Endothelial cell of umbilical vein (primary cell): ENCODE measurements at regions not wholly inside any gene's neighbourhood (a gene's known extent, or its start where the extent isn't known, plus 50 kb on each side); places are given as distances from the start of the nearest gene placed in this dataset.

Source experiments
- BruUV-seq: library from RNA; stranded (reverse); fragments of 400-500 nt; replicated peaks from 2 replicates; lab custom pipeline; 2021; lab: Mats Ljungman, UMichigan
- CTCF ChIA-PET: fragments of 300-600, 350-600 bp; sonication (Branson Sonifier 250); formaldehyde crosslinking; loops from one replicate; lab custom pipeline; 2021; ENCODE audit warnings: antibody characterized with exemption, inconsistent platforms; lab: Charles Lee
- POLR2A ChIA-PET: fragments of 300-600, 350-600 bp; sonication (Branson Sonifier 250); formaldehyde crosslinking; loops from one replicate; lab custom pipeline; 2021; ENCODE audit warnings: antibody characterized with exemption, inconsistent platforms; lab: Charles Lee
- DNase-seq: peaks from one replicate; pipeline ENCODE4 v3.0.0-alpha.2; 2011; ENCODE audit warnings: low read depth, low spot score
- FAIRE-seq: peaks from 2 replicates; lab custom pipeline; 2011; peaks lifted over from hg19 to GRCh38; lab: Jason Lieb, UNC
- H2AFZ ChIP-seq: 2 replicates; pipeline ENCODE4 v1.6.0; 2012; ENCODE audit warnings: low read depth, low read length, control low read depth, inconsistent platforms
- H3K27ac ChIP-seq: 2 replicates; pipeline ENCODE4 v1.5.1; 2011; ENCODE audit warnings: low read depth, mild to moderate bottlenecking, control low read depth, low read length, moderate library complexity; ENCODE audit not compliant: insufficient read depth
- H3K27me3 ChIP-seq, 2 experiments: 2 replicates each; pipeline versions ENCODE4 v1.6.0 to v1.6.1; 2011; ENCODE audit warnings: low read length in 2 of 2, mixed read lengths in 1 of 2; ENCODE audit not compliant: control insufficient read depth in 2 of 2, insufficient read depth in 2 of 2
- H3K36me3 ChIP-seq, 2 experiments: 2 replicates in 1 of 2; 3 replicates in 1 of 2; pipeline ENCODE4 v1.5.1; 2011; ENCODE audit warnings: low read length in 2 of 2, mild to moderate bottlenecking in 1 of 2, moderate library complexity in 1 of 2; ENCODE audit not compliant: control insufficient read depth in 2 of 2, insufficient read depth in 2 of 2; ENCODE audit errors: extremely low read depth in 1 of 2
- H3K4me1 ChIP-seq: 3 replicates; pipeline ENCODE4 v1.5.1; 2011; ENCODE audit warnings: mild to moderate bottlenecking, low read length; ENCODE audit not compliant: control insufficient read depth, insufficient read depth; ENCODE audit errors: extremely low read depth
- H3K4me2 ChIP-seq: 2 replicates; pipeline ENCODE4 v1.6.1; 2011; ENCODE audit warnings: low read length, control low read depth, mixed read lengths; ENCODE audit not compliant: insufficient read depth
- H3K4me3 ChIP-seq, 3 experiments: fragments of 200-600 bp in 1 of 3; sonication (generic), shearing (Covaris generic) in 1 of 3; replicated peaks in 1 of 3; 2 replicates each; pipeline ENCODE4 v1.5.1; 2011 to 2016; ENCODE audit warnings: control low read depth in 3 of 3, low read length in 3 of 3, mild to moderate bottlenecking in 2 of 3, inconsistent platforms in 1 of 3, low read depth in 1 of 3, moderate library complexity in 1 of 3; ENCODE audit not compliant: insufficient read depth in 1 of 3
- H3K79me2 ChIP-seq: 2 replicates; pipeline ENCODE4 v1.6.0; 2012; ENCODE audit warnings: low read length, inconsistent platforms; ENCODE audit not compliant: control insufficient read depth, insufficient read depth
- H3K9ac ChIP-seq: replicated peaks from 2 replicates; pipeline ENCODE3; 2011; ENCODE audit warnings: low read length, control low read depth; ENCODE audit not compliant: insufficient read depth; ENCODE audit errors: extremely low read depth
- H3K9me1 ChIP-seq: replicated peaks from 3 replicates; pipeline ENCODE4 v1.6.0; 2011; ENCODE audit warnings: mild to moderate bottlenecking, low read length; ENCODE audit not compliant: control insufficient read depth, insufficient read depth; ENCODE audit errors: extremely low read depth
- H3K9me3 ChIP-seq: replicated peaks from 2 replicates; pipeline ENCODE4 v1.5.1; 2012; ENCODE audit warnings: low read length, inconsistent platforms; ENCODE audit not compliant: control insufficient read depth, insufficient read depth
- H4K20me1 ChIP-seq: replicated peaks from 2 replicates; pipeline ENCODE3; 2011; ENCODE audit warnings: mild to moderate bottlenecking, low read length; ENCODE audit not compliant: control insufficient read depth, insufficient read depth; ENCODE audit errors: extremely low read depth
- CTCF ChIP-seq, 2 donors: IDR thresholded peaks; 1 replicate in 1 of 2; 2 replicates in 1 of 2; pipeline ENCODE4 v1.5.1; 2011; ENCODE audit warnings: low read length in 2 of 2, mild to moderate bottlenecking in 2 of 2, moderate library complexity in 2 of 2, control low read depth in 1 of 2, inconsistent platforms in 1 of 2, low read depth in 1 of 2; ENCODE audit not compliant: insufficient read depth in 1 of 2; ENCODE audit errors: extremely low read depth in 1 of 2
- EZH2 ChIP-seq: IDR thresholded peaks from 2 replicates; pipeline ENCODE4 v1.6.1; 2012; ENCODE audit warnings: borderline replicate concordance, low read depth, mild to moderate bottlenecking, moderate library complexity, low read length, inconsistent platforms; ENCODE audit not compliant: severe bottlenecking
- FOS ChIP-seq: IDR thresholded peaks from 2 replicates; pipeline ENCODE4 v1.6.1; 2011; ENCODE audit warnings: mild to moderate bottlenecking, low read length, moderate library complexity, borderline replicate concordance; ENCODE audit not compliant: insufficient read depth
- GATA2 ChIP-seq: IDR thresholded peaks from 2 replicates; pipeline ENCODE4 v1.7.0; 2011; ENCODE audit warnings: low read depth, mild to moderate bottlenecking, moderate library complexity, mixed read lengths, low read length; ENCODE audit not compliant: insufficient read length, insufficient read depth
- JUN ChIP-seq: IDR thresholded peaks from 2 replicates; pipeline ENCODE4 v1.6.1; 2011; ENCODE audit warnings: borderline replicate concordance, low read depth; ENCODE audit not compliant: insufficient read length, insufficient read depth
- MAX ChIP-seq: IDR thresholded peaks from 2 replicates; pipeline ENCODE4 v1.6.1; 2011; ENCODE audit not compliant: insufficient read depth, insufficient read length
- MYC ChIP-seq: IDR thresholded peaks from one replicate; pipeline ENCODE4 v1.6.1; 2011; ENCODE audit warnings: mild to moderate bottlenecking, low read depth, low read length
- POLR2A ChIP-seq: IDR thresholded peaks from 2 replicates; pipeline ENCODE4 v1.6.1; 2012; ENCODE audit warnings: low read depth, mild to moderate bottlenecking, control low read depth, low read length
- POLR2AphosphoS5 ChIP-seq: IDR thresholded peaks from 2 replicates; pipeline ENCODE4 v1.6.1; 2012; ENCODE audit warnings: low read depth, mild to moderate bottlenecking, control low read depth, low read length, moderate library complexity; ENCODE audit not compliant: insufficient read depth
- dilution Hi-C: fragments of 300-500 bp; cut with MboI; formaldehyde crosslinking; loops from one replicate; pipeline ENCODE4 v1.15.0; 2019; ENCODE audit warnings: low sequenced_read_pairs; ENCODE audit not compliant: extremely low pct_ligation_motif_present
- intact Hi-C: fragments of 100-400 bp; cut with micrococcal nuclease; formaldehyde crosslinking; loops from one replicate; pipeline ENCODE4 v1.10.0; 2022

DNA sequence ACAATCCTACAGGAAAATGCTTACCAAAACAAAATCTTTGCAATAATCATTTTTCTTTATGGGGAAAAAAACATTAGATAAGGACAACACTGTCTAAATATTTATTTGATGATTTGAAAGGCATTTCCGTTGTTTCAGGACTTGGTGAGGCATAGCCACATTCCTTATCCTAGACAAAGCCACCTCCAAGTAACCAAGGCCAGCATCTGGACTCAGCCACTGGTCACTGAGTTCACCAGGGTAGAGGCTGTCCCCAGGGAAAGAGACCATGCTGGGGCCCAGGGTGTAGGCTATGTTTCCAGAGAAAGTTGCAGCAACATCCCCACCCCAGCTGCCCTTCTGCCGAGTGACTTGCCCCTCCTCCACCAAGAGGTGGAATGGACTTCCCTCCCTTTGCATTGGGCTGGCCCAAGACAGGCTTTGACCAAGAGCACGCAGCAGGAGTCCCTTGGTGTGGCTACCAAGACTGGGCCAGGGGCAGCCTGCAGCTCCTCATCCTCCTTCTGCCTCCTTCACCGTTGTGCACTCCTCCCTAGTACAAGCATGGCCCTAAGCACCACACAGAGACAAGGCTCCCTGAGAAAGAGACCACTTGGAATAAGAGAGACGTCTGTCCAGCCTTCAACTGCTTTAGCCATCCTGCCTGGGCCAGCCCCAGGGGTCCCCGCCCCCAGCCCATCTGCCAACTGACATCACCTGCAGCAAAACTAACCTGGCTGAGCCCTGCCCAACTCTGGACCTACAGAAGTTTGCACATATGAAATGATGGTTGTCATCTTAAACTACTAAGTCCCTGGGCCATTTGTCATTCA, 68.1 kb upstream of the SPIN1 start:
- no peaks in the 10 kb centered on the region for H3K9me3 ChIP-seq
- no peaks in the 10 kb centered on the region for H4K20me1 ChIP-seq
- H3K9ac ChIP-seq = no peak overlapping the region
- no peaks in the 10 kb centered on the region for H3K79me2 ChIP-seq
- POLR2A ChIA-PET = no interaction called here
- no peak overlapping the region for H2AFZ ChIP-seq
- H3K27ac ChIP-seq = no peak overlapping the region
- DNase-seq (no peak), FAIRE-seq (no peak)
- CTCF ChIA-PET = no interaction called here
- no peaks in the 10 kb centered on the region for H3K9me1 ChIP-seq
- H3K27me3 ChIP-seq = no peaks in the 10 kb centered on the region
- H3K36me3 ChIP-seq = no peaks in the 10 kb centered on the region
- H3K4me1 ChIP-seq = no peaks in the 10 kb centered on the region
- no TSS peak for BruUV-seq
- no peak overlapping the region for H3K4me3 ChIP-seq
- no peak overlapping the region for H3K4me2 ChIP-seq
- intact Hi-C loops = loop anchor here (5.0 kb wide), 1 partner anchor 63 kb away; no protein-coding TSS in a partner anchor
- dilution Hi-C loops = no loop called here
- no peak for TF ChIP-seq CTCF (IDR thresholded peaks at IDR 0.05; ENCODE audit: extremely low read depth in 1 of 2, insufficient read depth in 1 of 2, low read depth in 1 of 2, low read length in 2 of 2)
- no peak for TF ChIP-seq JUN
- no peak for TF ChIP-seq MAX
- no peak for TF ChIP-seq POLR2A
- TF ChIP-seq POLR2AphosphoS5 = no peak
- no peak for TF ChIP-seq MYC
- no peak for TF ChIP-seq EZH2
- TF ChIP-seq GATA2 = no peak
- TF ChIP-seq FOS = no peak
